KG1 (cell line): ENCODE measurements at regions not wholly inside any gene's neighbourhood (a gene's known extent, or its start where the extent isn't known, plus 50 kb on each side); places are given as distances from the start of the nearest gene placed in this dataset.
"Not testable (repeated sequence)": the region's sequence is repeated elsewhere in the genome, so short reads cannot be mapped to it uniquely, and the experiment has no call there.

Source experiments
- DNase-seq: peaks from one replicate; lab custom pipeline; 2025; lab: John Stamatoyannopoulos, UW

DNA sequence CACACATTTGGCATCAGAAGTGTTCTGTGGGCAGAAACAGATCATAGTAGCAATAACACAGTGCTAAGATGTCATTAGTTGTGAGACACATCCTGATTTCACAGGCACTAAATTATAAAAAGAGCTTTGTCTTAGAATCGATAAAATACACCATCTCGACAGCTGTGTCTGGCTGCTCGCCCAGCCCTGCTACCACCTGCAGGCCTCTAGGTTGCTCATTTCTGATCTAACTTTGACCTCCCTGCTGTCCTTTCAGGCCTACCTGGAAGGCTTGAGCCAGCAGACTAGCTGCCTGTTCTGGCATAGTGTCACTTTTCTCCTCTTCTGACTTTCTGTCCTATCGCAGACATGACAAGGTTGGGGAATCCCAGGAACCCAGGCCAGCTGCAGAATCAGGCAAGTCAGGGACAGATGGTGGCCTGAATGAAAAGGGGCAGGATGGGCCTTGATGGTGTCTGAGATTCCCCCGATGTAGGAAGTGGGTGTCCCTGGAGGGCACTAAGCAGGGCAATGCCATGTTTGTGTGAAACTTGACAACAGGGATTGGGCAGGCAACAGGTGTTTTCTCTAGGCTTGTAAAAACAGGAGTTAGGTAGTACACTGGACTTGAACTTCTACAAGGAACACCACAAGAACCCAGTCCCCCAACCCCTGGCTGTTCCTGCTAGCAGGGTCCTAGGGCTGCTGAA lies 66.6 kb upstream of the RHOU start:
- peak; percentile 47 for DNase-seq

DNA sequence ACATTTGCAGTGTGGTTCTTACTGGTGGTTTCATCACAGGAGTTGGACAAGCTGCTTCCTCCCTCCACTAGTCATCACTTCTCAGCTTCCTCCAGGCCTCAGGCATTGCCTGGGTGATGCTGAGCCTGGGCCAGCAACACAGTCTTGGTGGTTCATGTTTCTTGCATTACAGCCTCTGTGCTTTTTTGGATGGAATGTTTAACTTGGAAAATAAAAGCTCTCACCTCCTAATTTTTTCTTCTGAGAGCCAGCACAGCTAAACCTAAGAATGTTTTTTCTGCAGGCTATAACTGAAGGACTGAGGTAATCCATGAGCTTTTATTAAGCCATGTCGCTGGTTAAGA lies 66.1 kb upstream of the RHOU start:
- no peak for DNase-seq

DNA sequence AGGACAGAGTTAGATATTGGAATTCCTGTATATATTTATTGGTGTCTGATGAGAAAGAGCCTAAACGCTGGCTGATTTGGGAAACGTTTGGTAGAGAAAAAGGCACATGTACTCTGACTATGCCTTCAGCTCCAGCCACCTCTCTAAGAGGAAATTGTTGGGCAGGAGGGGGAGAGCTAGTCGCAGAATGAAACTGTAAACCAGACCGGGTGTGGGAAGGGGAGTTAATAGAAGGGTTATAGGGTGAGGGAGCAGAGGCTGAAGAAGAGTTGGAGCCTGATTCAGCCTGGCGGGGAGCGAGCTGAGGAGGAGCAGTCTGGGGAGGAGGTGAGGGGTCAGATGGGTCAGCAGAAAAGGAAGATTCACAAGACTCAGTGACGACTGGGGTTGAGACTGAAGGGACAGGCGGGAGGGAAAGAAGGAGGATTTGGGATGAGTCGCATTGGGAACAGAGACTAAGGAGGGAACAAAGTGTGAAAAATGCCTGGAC lies 54.2 kb upstream of the RHOU start:
- DNase-seq, result not testable (repeated sequence)

DNA sequence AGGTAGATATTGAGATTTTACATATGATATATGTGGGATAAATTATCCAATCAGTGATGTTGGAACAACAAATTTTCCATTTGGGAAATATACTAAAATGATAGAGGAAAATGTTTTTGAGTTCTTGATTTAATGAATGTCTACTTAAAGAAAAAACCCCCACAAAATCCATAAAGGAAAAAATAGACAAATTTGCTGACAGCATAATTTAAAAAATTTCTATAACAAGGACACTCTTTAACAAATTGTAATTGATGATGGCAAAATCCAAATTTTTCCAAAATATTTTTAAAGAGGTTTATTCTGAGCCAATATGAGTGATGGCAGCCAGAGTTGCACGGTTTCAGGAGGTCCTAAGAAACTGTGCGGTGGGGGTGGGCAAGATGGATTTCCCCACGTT lies 51.9 kb upstream of the RHOU start:
- no peak for DNase-seq

DNA sequence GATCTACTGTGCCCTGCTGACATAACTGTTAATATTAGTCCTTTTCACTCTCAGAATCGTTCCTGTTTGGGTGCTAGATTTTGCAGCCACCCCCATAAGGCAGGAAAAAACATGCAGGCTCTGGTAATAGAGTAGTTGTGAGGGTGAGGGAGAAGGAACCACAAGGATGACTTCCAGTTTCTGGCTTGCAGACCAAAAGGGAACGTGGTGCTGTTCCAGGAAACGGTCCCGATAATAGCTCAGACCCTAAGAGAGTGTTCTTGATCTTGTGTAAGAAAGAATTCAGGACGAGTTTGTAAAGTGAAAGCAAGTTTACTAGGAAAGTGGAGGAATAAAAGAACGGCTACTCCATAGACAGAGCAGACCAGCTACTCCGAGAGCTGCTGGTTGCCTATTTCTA lies 50.7 kb upstream of the RHOU start:
- no peak for DNase-seq

DNA sequence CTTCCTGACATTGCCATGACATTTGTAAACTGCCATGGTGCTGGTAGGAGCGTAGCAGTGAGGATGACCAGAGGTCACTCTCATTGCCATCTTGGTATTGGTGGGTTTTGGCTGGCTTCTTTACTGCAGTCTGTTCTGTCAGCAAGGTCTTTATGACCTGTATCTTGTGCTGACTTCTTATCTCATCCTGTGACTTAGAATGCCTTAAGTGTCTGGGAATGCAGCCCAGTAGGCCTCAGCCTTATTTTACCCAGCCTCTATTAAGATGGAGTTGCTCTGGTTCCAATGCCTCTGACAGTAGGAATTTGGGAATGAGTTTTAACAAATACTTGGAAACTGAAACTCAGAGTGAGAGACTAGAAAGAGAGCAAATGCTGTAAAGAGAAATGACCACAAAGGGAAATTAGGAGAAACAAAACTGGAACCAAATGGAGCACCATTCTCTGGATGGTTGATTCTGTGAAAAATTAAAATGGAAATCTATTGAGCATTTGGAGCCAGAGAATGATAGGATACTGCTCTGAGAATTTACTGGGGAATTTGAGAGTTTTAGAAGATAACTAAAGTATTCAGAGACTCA lies 50.1 kb upstream of the RHOU start:
- DNase-seq, result no peak
